NCI-H345 (cell line): ENCODE measurements at regions not wholly inside any gene's neighbourhood (a gene's known extent, or its start where the extent isn't known, plus 50 kb on each side); places are given as distances from the start of the nearest gene placed in this dataset.
"Not testable (repeated sequence)": the region's sequence is repeated elsewhere in the genome, so short reads cannot be mapped to it uniquely, and the experiment has no call there.

Source experiments
- DNase-seq: peaks from one replicate; lab custom pipeline; 2025; lab: John Stamatoyannopoulos, UW

DNA sequence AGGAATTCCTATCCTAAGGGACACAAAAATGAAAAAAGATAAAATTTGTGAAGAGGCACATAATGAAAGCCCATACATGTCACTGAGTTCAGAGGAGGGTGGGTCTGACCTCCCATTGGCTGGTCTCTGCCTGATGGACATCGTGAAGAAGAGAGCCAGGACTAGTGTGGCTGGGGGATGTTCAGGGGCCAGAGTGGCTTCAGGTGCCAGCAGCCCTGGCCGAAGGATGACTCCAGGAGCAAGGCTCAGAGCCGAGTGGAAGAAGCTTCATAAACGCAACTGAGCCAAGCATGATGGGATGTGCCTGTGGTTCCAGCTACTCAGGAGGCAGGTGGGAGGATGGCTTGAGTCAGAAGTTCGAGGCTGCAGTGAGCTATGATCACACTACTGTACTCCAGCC is 56.9 kb upstream of the ATP5PO start:
- no peak for DNase-seq

DNA sequence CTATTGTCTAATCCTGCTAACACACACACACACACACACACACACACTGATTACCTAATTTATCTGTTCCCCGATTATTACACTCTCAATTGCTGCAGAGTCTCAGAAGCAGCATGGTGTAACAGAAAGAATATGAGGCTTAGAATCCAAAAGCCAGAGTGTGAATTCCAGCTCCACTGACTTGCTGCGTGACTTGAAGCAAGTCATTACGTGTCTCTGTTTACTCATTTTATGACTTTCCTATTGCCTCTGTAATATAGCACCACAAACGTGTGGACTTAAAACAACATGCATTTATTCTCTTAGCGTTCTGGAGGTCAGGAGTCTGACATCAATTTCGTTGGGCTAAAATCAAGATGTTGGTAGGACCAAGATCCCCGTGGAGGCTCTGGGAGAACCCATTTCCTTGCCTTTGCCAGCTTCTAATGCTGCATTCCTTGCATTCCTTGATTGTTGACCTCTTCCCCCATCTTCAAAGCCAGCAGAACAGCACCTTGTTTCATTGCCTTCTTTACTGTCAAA is 55.9 kb upstream of the ATP5PO start:
- no peak for DNase-seq

DNA sequence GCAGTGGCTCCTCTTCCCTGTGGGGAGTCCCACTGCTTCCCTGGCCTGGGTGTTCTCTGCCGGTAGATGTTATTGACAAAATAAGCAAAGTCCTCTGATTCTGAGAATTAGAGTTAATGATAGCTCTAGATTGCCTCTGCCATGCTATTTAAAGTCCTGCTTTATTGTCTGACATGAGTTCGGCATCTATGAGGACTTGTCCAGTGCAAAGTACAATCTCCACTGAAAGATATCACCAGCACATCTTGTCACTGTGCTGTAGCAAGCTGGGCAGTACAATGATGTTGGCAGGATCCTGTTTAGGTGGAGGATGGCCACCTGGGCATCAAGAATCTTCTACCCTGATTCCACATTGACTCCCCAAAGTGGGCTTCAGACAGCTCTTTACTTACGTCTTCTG is 54.0 kb upstream of the ATP5PO start:
- DNase-seq = no peak

DNA sequence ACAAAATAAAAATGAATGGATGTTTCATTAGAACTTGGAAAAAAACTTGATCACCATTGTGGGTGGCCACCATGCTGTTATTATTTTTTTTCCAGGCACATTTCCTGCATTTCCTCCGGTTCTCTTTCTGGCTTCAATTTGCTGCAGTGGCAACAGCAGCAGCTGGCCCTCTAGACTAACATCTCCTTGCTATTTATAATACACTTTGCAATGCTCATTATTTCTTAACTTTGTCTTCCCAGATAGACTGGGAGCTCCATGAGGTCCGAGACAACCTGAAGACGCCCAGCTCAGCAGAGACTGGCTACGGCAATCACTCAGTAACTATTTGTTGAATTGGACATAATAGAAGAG is 53.4 kb upstream of the ATP5PO start:
- DNase-seq = no peak

DNA sequence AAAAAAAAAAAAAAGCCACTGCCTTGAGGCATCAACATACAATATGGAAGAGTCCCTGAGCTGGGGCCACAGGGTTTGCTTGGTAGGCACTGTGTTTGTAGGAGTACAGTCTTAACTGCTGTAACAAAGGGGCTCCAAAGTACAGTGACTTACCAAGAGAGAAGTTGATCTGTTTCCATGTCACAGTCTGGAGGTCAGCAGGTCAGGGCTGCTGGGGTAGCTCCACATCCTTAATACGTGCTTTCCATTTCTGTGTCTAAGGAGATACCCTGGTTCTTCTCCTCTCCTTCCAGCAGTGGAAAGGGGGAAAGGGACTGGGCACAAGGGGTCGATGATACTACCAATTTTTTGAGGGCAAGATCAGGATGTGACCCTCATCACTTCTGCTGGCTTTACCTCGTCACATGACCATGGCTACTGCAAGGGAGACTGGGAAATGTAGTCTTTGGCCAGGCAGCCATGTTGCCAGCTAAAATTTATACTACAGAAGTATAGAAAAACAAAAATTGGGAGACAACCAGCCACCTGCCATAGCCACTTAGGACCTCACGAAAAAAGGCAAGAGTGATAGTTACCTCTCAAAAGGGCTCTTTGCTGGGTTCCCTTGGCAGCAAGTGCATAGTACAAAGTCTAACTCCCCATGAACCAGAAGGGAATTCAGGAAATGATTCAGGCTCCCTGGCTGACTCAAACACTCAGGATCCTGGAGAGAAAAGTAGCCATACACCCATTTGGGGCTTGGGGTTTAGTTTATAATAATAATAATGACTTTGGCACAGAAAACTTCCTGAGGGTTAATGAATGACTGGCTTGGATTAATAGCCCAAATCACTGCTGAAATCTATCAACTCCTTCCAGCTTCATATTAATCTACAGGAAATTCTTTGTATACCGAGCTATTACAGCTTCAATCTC is 52.7 kb upstream of the ATP5PO start:
- DNase-seq = no peak

DNA sequence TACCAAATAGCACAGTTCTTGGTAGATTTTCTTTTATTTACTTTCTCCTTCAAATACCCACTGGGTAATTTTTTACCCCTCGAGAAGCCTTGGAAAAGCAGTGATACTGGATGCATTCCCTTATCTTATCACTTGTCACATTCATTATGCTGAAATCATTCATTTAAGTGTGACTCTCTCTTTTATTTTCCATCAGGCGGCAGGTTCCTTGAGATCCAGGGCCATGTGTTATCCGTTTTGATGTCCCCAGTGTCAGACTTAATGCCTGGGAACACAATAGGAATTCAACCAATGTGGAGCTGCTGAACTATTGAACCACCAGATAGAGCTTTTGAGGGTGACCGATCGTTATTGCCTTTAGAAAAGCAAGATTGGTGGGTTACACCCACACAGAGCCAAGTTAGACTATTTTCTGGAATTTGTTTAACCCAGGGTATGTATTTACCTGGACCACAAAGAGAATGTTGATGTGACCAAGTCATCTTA is 51.5 kb upstream of the ATP5PO start:
- no peak for DNase-seq

DNA sequence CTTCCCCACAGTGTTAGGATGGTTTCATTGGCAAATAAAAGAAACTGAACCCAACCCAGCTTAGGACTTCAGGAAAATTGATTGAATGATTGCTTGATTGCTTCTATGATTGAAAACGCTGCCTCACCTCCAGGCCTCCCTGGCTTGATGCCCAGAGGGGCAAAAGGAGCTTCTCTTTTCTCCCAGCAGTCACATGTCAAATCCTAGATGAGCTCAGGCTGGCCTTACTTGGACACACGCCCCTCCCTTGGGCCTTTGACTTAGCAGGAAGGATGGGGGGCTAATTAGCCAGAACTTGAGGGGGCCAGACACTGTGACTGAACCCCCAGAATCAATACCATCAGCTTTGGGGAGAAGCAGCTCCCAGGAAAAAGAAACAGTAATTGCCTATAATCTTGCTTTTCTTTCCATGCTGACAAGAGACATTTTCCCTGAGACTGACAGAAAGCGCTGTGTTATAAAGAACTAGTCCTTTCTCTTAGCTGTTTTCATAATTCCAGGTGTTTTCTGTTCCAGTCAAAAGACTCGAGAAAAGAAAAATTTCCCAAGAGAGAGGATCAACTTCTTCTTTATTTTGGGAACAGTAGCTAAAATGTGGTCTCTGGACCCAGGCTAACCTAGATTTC is 50.8 kb upstream of the ATP5PO start:
- no peak for DNase-seq

DNA sequence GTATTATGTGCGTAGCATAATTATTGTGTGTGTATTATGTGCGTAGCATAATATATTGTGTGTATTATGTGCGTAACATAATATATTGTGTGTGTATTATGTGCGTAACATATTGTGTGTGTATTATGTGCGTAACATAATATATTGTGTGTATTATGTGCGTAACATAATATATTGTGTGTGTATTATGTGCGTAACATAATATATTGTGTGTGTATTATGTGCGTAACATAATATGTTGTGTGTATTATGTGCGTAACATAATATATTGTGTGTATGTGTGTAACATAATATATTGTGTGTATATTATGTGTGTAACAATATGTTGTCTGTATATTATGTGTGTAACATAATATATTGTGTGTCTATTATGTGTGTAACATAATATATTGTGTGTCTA is 50.1 kb upstream of the ATP5PO start:
- DNase-seq = not testable (repeated sequence)
